ENCODE measurements at regions not wholly inside any gene's neighbourhood (a gene's known extent, or its start where the extent isn't known, plus 50 kb on each side); places are given as distances from the start of the nearest gene placed in this dataset.

DNA sequence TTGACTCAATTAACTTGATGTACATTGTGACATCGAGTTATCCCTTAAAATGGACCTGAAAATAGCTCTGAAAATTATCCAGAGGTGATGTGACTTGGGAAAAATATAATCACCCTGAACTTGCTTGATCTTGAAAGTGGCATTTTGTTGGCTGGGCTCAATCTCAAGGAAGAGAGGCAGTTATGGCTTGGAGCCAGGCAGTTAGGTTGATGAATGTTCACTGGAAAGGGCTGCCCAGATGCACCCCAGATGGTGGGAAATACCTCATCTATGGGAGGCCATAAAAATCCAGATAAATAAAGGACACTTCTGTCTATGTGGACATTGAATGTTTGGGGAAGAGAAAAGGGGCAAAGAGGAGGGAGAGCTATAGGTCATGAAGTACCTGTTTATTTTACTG, 55.7 kb upstream of the OR5AN1 start:
- ChIA-PET CTCF (no interaction called here), POLR2A (no interaction called here)

DNA sequence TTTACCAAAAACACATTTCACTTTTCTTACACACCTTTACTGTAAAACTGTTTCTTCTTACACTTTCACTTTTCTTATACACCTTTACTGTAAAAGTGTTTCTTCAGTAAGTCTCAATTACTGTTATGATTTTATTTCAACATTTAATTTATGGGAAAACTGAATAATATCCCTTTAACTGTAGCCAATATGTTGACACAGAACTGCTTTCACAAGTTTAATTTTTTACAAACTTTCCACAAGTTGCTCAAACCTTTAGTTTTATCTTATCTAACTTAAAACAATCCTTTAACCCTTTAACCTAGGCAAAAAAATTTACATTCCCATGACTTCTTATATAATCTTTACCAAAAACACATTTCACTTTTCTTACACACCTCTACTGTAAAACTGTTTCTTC, 63.3 kb upstream of the OR5AN1 start:
- CTCF ChIA-PET: no interaction called here
- POLR2A ChIA-PET: no interaction called here

DNA sequence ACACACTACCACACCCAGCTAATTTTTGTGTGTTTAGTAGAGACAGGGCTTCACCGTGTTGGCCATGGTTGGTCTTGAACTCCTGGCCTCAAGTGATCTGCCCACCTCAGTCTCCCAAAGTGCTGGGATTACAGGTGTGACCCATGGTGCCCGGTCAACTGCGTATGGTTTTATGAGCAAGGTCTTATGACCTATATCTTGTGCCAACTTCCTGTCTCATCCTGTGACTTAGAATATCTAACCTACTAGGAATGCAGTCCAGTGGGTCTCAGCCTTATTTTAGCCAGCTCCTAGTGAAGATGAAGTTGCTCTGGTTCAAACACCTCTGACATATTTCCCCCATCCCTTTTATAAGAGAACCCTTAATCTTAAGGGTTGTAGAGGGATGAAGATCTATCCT, 66.1 kb upstream of the OR5AN1 start:
- CTCF ChIA-PET: no interaction called here
- POLR2A ChIA-PET: no interaction called here

DNA sequence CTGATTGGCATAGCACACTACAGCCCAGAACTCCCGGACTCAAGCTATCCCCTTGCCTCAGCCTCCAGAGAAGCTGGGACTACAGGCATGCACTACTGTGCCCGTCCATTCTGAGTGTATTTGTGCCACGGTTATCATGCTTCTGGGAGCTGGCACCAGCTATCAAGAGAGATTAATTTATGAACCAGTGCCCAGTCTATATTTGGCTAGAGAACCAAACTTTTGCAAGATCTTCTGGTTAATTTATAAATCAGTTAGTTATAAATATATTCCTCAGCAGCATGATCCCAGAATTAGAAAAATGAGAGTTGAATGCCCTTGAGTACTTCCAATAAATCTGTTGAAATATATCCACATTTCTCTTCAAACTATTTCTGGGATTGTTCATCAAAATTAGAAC, 67.5 kb upstream of the OR5AN1 start:
- CTCF ChIA-PET: no interaction called here
- POLR2A ChIA-PET: no interaction called here

DNA sequence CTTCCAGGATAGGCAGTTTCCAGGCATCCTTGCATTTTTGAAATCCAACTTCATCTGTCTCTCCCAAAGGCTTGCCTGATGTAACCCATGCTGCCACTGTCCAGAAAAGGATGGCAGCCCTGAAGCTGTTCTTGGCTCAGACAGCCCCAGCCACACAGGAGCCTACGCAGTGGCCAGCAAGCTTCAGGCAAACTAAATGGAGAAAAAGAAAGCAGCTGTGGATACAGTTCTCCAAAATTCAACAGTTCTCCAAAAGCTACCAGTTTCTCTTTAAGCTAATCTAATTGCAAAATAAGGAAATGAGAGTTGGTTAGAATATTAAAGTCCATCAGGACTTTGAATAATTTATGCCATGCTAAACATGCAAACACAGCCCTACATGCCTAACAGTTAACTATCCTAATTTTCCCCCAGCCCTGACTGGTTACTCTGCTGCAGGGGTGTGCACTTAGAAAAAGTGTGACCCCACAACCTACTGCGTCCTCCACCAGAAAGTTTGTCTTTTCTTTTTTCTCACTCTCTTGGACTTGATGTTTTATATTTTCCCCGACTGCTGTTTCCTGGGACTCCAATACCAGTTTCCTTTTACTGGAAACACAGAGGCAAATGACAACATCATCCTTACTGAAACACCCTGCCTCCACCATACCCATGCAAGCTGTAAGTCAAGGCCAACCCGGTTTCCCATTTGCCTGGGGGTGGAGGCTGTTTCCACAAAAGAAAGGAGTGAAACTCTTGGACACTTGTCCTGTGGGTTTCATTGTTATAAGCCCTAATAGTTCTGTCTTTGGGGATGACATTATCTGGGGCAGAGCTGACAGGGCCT, 69.1 kb upstream of the OR5AN1 start:
- POLR2A ChIA-PET: no interaction called here
- CTCF ChIA-PET: interaction anchor here (1.2 kb wide), 1 partner anchor 118 kb away, joined by 3 read pairs; no protein-coding TSS in a partner anchor

DNA sequence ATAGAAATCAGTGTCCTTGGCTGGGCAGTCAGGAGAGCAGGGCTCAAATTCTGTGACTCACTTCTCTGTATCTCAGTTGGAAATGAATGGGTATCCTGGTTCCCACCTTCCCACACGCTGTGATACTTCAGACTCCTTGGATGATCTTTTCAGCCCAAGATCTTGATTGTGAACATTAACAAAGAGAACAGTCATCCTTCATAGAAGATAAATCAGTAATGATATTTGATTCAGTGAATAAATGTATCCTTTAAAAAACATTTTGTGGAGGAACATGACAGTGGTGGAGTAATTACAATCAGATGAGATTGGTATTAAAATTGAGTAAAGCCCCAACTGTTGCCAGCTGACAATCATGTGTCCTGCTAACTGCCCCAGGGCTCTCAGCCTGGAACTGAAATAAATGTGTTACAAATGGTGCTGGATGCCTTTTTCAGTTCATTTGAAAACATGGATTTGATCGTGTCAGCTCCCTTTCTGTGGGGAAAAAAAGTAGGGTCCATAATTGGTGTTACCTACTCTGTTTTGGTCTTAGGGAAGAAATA, 72.9 kb upstream of the OR5AN1 start:
- CTCF ChIA-PET: no interaction called here
- POLR2A ChIA-PET: no interaction called here

DNA sequence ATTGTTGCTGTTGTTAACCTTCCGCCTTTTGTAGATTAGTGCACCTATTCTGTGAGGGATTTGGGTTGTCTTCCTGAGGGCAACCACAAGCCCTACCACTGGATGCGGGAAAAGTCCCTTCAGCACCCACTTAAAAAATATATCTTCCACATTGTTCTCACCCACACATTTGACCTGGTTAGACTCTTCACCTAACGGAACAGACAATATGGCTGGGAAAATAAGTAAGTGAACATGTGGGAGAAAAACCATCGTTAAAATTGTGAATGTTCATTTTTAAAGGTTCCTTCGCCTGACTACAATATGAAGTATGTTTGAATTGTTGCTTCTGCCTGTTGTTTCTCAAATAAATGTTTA, 72.0 kb upstream of the MPEG1 start:
- POLR2A ChIA-PET: no interaction called here
- CTCF ChIA-PET: no interaction called here

DNA sequence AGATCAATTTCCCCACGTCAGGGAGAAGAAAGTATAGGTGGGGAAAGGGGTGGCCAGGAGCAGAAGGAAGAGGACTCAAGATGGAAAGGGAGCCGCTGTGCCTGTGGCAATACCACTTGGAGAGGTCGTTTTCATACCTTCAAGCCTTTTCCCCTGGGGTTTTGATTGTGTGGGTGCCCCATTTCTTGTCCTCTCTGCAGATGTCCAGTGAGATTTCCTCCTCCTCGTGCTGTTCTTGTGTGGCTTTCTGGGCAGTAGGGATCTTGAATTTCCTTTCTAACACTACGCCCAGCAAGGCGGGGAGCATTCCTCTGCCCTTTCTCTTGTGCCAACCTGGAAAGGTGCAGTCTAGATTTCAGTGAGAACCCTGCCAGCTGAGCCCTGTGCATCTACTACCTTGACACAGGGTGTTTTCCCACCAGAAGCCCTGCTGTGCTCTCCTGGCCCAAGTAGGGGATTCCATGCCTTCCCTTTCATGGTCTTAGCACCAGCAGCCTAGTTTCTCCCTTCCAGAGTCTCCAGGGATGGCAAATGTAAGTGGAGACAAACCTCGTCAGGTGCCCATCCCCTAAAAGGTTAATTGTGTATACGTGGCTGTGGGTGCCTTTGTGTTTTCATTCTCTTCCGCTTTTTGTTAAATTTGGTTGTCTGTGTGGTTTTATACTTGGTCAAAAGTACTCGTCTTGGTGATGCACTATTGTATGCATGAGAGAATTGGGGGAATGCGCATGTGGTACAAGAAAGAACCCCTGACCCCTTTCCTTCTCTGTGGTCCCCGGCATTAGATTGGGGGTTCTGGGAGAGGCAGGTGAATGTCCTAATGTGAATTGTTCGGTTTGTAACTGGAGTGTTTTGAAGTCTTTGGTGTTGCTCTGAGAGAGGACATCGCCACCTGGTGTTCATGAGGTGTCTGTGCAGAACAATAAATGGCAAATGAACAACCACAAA, 71.4 kb upstream of the MPEG1 start:
- ChIA-PET CTCF (no interaction called here), POLR2A (no interaction called here)

DNA sequence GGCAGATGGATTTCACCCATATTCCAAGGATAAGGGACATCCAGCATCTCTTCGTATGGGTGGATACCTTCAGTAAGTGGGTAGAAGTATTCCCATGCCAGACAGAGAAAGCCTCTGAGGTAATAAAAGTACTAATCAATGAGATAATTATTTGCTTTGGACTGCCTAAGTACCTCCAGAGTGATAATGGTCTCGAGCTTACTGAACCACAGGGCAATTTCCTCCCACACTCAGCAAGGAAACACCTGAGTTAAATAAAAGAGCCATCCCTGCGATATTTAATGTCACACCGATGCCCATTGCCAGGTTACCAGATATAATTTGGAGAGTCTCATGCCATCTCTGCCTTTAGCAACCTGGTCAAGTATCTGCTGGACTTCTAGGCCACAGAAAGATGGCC, 70.6 kb upstream of the MPEG1 start:
- ChIA-PET POLR2A (no interaction called here), CTCF (interaction anchor here (1.2 kb wide), 2 partner anchors 97 to 112 kb away, joined by 3 to 4 read pairs; partner anchors contain the start of gene DTX4)

DNA sequence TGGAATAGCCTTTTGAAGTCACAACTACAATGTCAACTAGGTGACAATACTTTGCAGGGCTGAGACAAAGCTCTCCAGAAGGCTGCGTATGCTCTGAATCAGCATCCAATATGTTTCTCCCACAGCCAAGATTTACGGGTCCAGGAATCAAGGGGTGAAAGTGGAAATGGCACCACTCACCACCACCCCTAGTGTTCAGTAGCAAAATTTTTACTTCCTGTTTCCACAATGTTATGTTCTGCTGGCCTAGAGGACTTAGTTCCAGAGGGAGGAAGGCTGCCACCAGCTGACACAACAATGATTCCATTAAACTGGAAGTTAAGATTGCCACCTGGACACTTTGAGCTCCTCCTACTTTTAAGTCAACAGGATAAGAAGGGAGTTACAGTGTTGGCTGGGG, 68.5 kb upstream of the MPEG1 start:
- CTCF ChIA-PET: interaction anchor here (0.6 kb wide), 1 partner anchor 816 kb away, joined by 4 read pairs; no protein-coding TSS in a partner anchor
- POLR2A ChIA-PET: no interaction called here

DNA sequence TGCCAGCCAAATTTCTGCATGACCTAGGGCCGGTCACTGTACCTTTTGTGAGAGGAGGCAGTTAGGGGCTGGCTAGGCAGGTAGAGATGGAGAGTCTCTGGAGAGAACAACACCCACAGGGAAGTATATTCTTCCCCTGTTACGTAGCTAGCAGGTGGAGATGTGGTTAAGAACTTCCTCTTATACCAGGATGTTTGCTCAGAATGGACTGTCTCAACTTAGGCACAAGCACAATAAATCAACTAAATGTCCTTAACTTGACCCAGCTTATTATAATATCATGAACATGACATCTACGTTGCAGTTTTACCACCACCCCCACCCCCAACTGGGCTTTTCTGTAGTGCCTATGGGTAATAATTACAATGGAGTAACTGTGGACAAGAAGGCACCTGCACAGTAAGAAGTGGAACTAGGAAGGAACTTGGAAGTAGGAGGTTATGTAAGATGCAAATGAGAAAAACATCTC, 60.7 kb upstream of the MPEG1 start:
- POLR2A ChIA-PET: no interaction called here
- CTCF ChIA-PET: no interaction called here

DNA sequence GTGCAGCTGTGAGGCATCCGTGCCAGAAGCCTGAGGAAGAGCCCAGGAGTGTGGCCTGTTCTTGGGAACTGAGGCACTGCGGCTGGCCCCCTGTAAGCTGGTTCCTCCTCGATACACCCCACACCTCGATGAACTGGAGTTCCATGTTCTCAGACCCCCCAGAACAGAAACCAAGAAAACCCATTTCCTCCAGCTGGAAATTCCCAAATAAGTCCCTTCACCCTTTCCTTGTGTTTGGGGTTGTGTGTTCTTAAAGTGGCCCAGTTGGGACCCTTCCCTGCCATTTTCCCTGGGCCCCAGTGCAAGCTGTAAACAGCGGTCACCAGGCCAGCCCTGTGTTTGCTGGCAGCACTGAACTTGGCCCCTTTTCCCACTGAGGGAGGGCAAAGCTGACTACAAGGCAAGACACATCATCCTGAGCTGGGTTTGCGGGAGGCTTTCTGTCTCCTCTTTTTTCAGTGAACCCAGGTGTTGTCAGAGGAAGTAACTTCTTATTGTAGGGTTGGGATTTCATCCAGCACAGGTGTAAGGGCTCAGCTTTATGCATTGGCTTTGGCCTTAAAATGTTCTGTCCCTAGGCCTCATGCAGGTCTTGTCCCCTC, 60.1 kb upstream of the MPEG1 start:
- ChIA-PET CTCF (no interaction called here), POLR2A (no interaction called here)

DNA sequence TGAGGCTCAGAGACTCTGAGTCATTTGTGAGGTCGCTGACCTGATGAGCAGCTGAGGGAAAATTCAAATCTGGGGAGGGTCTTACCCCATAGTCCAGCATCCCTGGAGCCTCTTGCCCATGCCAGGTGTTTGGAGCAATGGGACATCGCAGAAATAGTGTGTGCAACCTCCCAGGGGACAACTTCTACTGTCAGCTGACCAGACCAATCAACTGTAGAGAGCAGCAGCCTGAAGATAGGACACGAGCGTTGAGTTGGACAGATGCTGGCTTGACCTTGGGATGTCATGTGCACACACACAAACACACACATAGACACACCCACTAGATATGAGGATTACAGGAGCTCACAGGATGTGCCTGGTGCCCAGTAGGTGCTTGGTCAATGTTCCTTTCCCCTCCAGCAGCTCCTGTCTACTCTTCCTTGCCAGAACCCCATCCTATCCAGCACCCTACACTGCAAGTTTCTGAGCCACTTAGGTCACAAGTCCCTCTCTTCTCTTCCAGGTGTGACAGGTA, 59.1 kb upstream of the MPEG1 start:
- ChIA-PET CTCF (no interaction called here), POLR2A (no interaction called here)

DNA sequence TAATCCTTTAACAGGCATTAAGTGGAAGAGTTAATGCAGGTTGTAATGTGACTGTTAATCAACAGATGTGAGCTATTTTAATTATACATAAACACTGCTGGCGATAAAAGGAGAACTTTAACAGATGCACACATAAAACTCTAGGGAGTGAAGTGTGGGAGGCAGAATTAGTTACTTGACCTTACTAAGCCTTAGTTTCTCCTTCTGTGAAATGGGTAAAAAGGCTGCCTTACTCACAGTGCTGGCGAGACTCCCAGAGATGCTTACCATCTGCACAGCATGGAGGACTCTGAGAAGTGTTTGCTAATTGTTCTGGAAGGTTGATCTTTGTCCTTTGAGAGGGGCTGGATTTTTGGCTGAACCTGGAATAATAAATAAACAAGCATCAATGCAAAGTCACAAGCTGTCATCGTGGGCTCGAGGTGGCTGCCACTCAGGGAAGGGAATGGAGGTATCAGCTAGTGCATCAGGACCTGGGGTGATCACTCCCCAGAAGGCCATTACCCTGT, 58.6 kb upstream of the MPEG1 start:
- ChIA-PET CTCF (no interaction called here), POLR2A (no interaction called here)

DNA sequence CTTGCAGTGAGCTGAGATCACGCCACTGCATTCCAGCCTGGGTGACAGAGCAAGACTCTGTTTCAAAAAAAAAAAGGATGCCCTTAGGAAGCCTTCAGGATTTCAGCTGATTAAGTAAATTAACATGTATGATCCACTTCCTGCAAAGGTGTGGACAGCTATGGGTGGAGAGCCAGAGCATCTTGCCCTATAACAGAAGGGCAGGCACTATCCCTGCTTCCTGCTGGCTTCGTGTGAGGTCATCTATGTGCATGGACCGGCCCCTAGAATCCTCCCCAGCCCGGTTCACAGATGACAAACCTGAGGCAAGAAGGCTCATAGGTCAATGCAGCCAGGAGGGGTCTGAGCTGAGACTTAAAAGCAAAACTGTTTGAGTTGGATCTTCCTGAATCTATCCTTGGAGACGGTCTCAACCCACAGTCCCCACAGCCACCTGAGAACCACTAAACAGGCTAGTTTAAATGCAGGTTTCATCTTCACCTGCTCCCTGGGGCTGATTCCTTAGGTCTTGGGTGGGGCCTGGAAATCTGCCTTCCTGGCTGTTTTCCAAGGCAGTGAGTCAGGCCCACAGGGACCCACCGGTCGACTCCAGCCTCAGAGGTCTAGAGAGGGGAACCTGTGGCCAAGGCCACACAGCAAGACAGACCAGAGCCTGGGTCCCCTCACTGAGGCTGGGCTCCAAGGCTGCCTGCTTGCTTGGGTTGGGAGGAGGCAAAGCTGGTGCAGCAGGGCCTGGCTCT, 55.2 kb upstream of the MPEG1 start:
- CTCF ChIA-PET: no interaction called here
- POLR2A ChIA-PET: no interaction called here

DNA sequence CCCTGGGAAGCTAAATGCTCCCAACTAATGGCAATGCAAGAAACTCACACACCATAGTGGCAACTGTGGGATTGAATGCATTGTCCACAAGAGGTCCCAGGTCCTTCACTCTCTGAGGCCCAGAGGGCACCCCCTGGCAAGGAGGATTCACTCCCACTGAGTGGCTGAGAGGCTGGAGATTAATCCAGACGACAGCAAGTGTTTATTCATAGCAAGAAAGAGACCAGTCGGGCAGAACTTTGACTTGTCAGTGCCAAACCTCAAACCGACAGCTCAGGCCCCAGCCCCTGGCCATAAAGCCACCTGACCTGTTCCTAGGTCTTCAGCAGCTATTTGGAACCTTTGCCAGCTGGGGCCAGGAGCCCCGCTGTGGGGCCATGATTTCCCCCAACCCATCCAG, 54.5 kb upstream of the MPEG1 start:
- ChIA-PET CTCF (no interaction called here), POLR2A (interaction anchor here (0.6 kb wide), 1 partner anchor 384 kb away, joined by 6 read pairs; no protein-coding TSS in a partner anchor)

DNA sequence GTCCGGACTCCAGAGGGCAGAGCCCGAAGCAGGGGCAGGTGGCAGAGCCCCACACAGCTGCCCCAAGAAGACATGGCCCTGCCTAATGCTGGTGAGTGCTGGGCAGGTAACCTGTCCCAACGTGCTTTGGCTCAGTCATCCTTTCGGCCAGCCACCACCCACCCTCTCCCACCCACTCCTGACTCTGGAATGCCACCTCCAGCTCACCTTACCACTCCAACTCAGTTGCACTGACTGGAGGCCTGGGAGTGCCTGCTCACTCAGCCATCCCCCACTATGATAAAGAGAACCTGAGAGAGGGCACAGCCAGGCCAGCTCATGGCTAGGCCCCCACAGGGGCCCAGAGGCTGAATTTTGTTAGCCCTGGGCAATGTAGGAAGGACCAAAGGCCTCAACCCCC, 53.8 kb upstream of the MPEG1 start:
- POLR2A ChIA-PET: no interaction called here

DNA sequence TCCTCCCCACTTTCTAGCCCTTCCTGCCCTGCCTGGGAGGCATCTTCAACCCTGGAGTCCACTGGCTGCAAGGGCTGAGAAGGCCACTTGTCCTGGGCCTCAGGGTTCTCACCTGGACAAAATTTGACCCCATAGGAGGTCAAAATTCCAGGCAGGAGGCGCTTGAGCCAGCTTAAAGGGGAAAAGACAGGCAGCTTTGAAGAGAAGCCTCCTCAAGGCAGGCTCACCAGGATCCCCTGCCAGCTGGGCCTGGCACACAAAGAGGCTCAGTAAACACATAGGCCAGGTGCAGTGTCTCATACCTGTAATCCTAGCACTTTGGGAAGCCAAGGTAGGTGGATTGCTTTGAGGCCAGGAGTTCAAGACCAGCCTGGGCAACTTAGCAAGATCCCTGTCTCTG, 53.0 kb upstream of the MPEG1 start:
- CTCF ChIA-PET: no interaction called here
- POLR2A ChIA-PET: no interaction called here

More for the DNA sequence above, 53.8 kb upstream of the MPEG1 start:
- CTCF ChIA-PET: no interaction called here

DNA sequence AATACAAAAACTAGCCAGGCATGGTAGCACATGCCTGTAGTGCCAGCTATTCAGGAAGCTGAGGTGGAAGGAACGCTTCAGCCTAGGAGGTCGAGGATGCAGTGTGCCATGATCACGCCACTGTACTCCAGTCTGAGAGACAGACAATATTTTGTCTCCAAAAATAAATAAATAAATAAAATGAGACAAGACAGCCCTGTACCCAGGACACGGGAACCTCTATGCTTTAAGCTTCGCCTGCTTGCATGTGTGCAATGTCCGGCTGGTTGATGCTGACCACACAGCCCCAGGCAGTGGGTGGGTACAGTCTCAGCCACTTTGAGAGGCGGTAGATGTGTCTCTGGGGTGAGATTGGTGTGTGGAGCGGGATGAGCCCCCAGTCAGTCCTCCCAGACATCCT, 52.0 kb upstream of the MPEG1 start:
- ChIA-PET POLR2A (no interaction called here), CTCF (no interaction called here)

Data from activated CD8-positive, alpha-beta memory T cell treated with anti-CD3 and anti-CD28 coated beads for 36 hours (primary cell).